ENCODE measurements at regions not wholly inside any gene's neighbourhood (a gene's known extent, or its start where the extent isn't known, plus 50 kb on each side); places are given as distances from the start of the nearest gene placed in this dataset.

DNA sequence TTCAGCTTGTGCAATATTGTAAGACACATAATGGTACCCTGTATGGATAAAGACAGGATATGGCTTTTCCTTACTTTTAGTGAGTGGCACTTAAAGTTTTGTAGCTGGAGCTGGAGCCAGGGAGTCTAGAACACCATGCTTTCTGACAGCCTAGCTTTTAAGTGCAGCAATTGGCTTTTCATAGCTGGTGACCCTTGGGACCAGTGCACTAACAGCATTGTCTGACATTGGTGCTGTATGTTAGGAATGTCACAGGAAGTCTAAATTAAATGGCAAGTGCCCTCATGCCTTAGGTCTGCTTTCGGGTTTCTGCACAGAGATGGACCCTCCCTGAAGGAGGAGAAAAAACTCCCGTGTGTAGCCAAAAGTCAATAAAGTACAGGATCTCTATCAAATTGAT lies 628.2 kb downstream of the NR2F2 start:
- no peaks in the 10 kb centered on the region for H3K27me3 ChIP-seq (replicated peaks; ENCODE audit: control insufficient read depth, insufficient read depth, low read length)
- H3K4me1 ChIP-seq = no peaks in the 10 kb centered on the region
- ChIA-PET CTCF (interaction anchor here (0.6 kb wide), 1 partner anchor 114 kb away, joined by 3 read pairs; no protein-coding TSS in a partner anchor), POLR2A (no interaction called here)
- Mint-ChIP-seq H3K9me3 (ENCODE audit: unreplicated experiment) (no peaks in the 10 kb centered on the region), H3K4me1 (ENCODE audit: low read depth, unreplicated experiment) (no peaks in the 10 kb centered on the region), H3K27me3 (ENCODE audit: insufficient read depth, unreplicated experiment) (peaks cover 2% of the 10 kb centered on the region), H3K36me3 (ENCODE audit: insufficient read depth, unreplicated experiment) (no peaks in the 10 kb centered on the region), H3K4me3 (ENCODE audit: unreplicated experiment) (no peak overlapping the region), H3K27ac (ENCODE audit: unreplicated experiment) (no peak overlapping the region)
- BruUV-seq (replicated peaks) = no TSS peak
- TF ChIP-seq, protein P1, sequence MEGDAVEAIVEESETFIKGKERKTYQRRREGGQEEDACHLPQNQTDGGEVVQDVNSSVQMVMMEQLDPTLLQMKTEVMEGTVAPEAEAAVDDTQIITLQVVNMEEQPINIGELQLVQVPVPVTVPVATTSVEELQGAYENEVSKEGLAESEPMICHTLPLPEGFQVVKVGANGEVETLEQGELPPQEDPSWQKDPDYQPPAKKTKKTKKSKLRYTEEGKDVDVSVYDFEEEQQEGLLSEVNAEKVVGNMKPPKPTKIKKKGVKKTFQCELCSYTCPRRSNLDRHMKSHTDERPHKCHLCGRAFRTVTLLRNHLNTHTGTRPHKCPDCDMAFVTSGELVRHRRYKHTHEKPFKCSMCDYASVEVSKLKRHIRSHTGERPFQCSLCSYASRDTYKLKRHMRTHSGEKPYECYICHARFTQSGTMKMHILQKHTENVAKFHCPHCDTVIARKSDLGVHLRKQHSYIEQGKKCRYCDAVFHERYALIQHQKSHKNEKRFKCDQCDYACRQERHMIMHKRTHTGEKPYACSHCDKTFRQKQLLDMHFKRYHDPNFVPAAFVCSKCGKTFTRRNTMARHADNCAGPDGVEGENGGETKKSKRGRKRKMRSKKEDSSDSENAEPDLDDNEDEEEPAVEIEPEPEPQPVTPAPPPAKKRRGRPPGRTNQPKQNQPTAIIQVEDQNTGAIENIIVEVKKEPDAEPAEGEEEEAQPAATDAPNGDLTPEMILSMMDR (IDR thresholded peaks at IDR 0.05; ENCODE audit: insufficient read depth in 1 of 2, low read depth in 1 of 2, low read length in 1 of 2, severe bottlenecking in 1 of 2, unreplicated experiment in 1 of 2) = no peak
- no peak for DNase-seq
- intact Hi-C loops (cut with micrococcal nuclease; ENCODE audit: unreplicated experiment) = no loop called here
- H3K9me3 ChIP-seq = no peaks in the 10 kb centered on the region
- no peaks in the 10 kb centered on the region for H3K36me3 ChIP-seq (ENCODE audit: control insufficient read depth, insufficient read depth, low read length)
- no peak overlapping the region for H3K4me3 ChIP-seq (ENCODE audit: low read depth, low read length)

DNA sequence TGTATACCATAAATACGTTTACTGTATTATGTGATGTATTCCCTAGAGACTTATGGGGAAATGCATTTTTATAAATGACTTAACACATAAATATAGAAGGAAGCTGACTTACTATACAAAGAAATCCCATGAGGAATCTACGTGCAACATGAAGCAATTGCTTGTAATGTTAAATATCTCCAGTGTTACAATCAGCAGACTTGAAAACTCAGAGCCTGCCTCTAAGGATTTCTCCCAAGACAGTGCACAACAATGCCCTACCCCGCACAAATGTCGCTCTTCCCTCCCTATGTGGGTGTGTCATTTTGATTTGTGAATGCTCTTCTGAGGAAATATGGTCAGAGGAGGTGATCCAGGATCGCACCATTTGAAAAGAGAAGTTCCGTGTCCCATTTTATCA lies 629.0 kb downstream of the NR2F2 start:
- no peaks in the 10 kb centered on the region for H3K36me3 ChIP-seq (ENCODE audit: control insufficient read depth, insufficient read depth, low read length)
- H3K4me1 Mint-ChIP-seq (ENCODE audit: low read depth, unreplicated experiment) = no peaks in the 10 kb centered on the region

DNA sequence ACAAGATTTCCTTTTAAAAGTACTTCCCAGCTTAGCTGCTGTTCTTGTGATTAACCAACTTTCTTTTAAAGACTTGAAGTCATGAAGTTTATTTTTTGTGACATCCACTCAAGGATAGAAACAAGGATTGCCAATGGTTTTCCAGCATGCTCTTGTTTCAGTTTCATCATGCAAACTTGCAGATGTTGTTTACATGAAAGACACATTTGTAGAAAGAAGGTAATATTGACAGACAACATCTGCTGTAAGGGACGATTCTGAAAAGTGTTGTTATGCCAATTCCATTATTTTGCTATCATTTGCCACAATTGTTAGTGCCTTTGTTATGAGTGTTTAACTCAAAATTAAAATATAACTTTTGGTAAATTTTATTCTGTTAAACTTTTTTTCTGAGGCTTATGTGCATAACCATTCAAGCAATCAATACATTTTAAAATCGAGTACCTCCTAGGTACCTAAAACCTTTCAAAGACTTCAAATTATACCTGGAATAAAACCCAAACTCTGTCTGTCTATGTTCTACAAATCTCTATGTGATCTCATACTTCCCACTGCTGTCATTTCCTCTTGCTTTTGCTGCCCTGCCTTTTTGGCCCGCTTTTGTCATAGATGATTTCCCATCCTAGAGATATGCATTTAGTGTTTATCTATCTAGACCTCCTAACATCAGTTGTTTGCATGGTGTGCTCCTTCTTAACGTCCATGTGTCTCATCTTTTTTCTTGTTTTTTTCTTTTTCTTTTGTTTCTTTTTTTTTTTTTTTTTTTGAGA lies 630.4 kb downstream of the NR2F2 start:
- no peak for DNase-seq
- ChIA-PET POLR2A (no interaction called here), CTCF (no interaction called here)
- H3K27me3 Mint-ChIP-seq (ENCODE audit: insufficient read depth, unreplicated experiment) = peaks cover 2% of the 10 kb centered on the region
- Histone ChIP-seq H3K9me3 (no peaks in the 10 kb centered on the region), H3K4me3 (ENCODE audit: low read depth, low read length) (no peak overlapping the region), H3K27me3 (replicated peaks; ENCODE audit: control insufficient read depth, insufficient read depth, low read length) (no peaks in the 10 kb centered on the region), H3K36me3 (ENCODE audit: control insufficient read depth, insufficient read depth, low read length) (no peaks in the 10 kb centered on the region), H3K4me1 (no peaks in the 10 kb centered on the region)
- no peaks in the 10 kb centered on the region for H3K9me3 Mint-ChIP-seq (ENCODE audit: unreplicated experiment)
- no TSS peak for BruUV-seq (replicated peaks)
- TF ChIP-seq, protein P1 (IDR thresholded peaks at IDR 0.05; ENCODE audit: insufficient read depth in 1 of 2, low read depth in 1 of 2, low read length in 1 of 2, severe bottlenecking in 1 of 2, unreplicated experiment in 1 of 2) = no peak
- intact Hi-C loops (cut with micrococcal nuclease; ENCODE audit: unreplicated experiment) = no loop called here
- H3K4me3 Mint-ChIP-seq (ENCODE audit: unreplicated experiment) = no peak overlapping the region
- no peaks in the 10 kb centered on the region for H3K36me3 Mint-ChIP-seq (ENCODE audit: insufficient read depth, unreplicated experiment)
- H3K27ac Mint-ChIP-seq (ENCODE audit: unreplicated experiment) = no peak overlapping the region
- H3K4me1 Mint-ChIP-seq (ENCODE audit: low read depth, unreplicated experiment) = no peaks in the 10 kb centered on the region

More for the DNA sequence above, 629.0 kb downstream of the NR2F2 start:
- ChIA-PET CTCF (no interaction called here), POLR2A (no interaction called here)
- no peak overlapping the region for H3K4me3 ChIP-seq (ENCODE audit: low read depth, low read length)
- H3K9me3 Mint-ChIP-seq (ENCODE audit: unreplicated experiment) = no peaks in the 10 kb centered on the region
- DNase-seq = no peak
- no peak overlapping the region for H3K27ac Mint-ChIP-seq (ENCODE audit: unreplicated experiment)
- H3K27me3 ChIP-seq (replicated peaks; ENCODE audit: control insufficient read depth, insufficient read depth, low read length) = no peaks in the 10 kb centered on the region
- H3K4me1 ChIP-seq = no peaks in the 10 kb centered on the region
- intact Hi-C loops (cut with micrococcal nuclease; ENCODE audit: unreplicated experiment) = no loop called here
- H3K4me3 Mint-ChIP-seq (ENCODE audit: unreplicated experiment) = no peak overlapping the region
- no peaks in the 10 kb centered on the region for H3K9me3 ChIP-seq
- no TSS peak for BruUV-seq (replicated peaks)
- TF ChIP-seq, protein P1 (IDR thresholded peaks at IDR 0.05; ENCODE audit: insufficient read depth in 1 of 2, low read depth in 1 of 2, low read length in 1 of 2, severe bottlenecking in 1 of 2, unreplicated experiment in 1 of 2) = no peak
- H3K27me3 Mint-ChIP-seq (ENCODE audit: insufficient read depth, unreplicated experiment) = peaks cover 2% of the 10 kb centered on the region
- H3K36me3 Mint-ChIP-seq (ENCODE audit: insufficient read depth, unreplicated experiment) = no peaks in the 10 kb centered on the region
